H1 (cell line): ENCODE measurements at regions not wholly inside any gene's neighbourhood (a gene's known extent, or its start where the extent isn't known, plus 50 kb on each side); places are given as distances from the start of the nearest gene placed in this dataset.

Experiments
- CTCF ChIA-PET: fragments of 300-600 bp; sonication (Branson Sonifier 250); formaldehyde crosslinking; loops from one replicate; lab custom pipeline; 2021; ENCODE audit not compliant: partially characterized antibody; lab: Charles Lee
- POLR2A ChIA-PET: fragments of 300-600 bp; sonication (Branson Sonifier 250); formaldehyde crosslinking; loops from one replicate; lab custom pipeline; 2021; ENCODE audit warnings: inconsistent platforms; ENCODE audit not compliant: partially characterized antibody; lab: Charles Lee
- DNase-seq, 2 experiments: peaks; one replicate each; pipeline versions ENCODE4 v3.0.0 to v3.0.0-alpha.2; 2010 to 2022; ENCODE audit warnings: low spot score in 2 of 2, low read depth in 1 of 2, mixed read lengths in 1 of 2
- FAIRE-seq: peaks from 2 replicates; lab custom pipeline; 2011; peaks lifted over from hg19 to GRCh38; lab: Jason Lieb, UNC
- H2AFZ ChIP-seq: 2 replicates; pipeline ENCODE4 v1.8.1; 2012; ENCODE audit warnings: low read length, inconsistent platforms
- H2AK5ac ChIP-seq: 2 replicates; pipeline ENCODE4 v1.6.1; 2013; ENCODE audit warnings: low read depth, low read length
- H2BK120ac ChIP-seq: replicated peaks from 2 replicates; pipeline ENCODE3; 2013; ENCODE audit warnings: low read depth, low read length, inconsistent platforms
- H2BK12ac ChIP-seq: 2 replicates; pipeline ENCODE4 v1.6.1; 2013; ENCODE audit warnings: low read depth, low read length
- H2BK15ac ChIP-seq: 2 replicates; pipeline ENCODE4 v1.6.1; 2013; ENCODE audit warnings: low read length
- H2BK20ac ChIP-seq: 2 replicates; pipeline ENCODE4 v1.6.1; 2013; ENCODE audit warnings: low read length
- H2BK5ac ChIP-seq: 2 replicates; pipeline ENCODE4 v1.6.1; 2013; ENCODE audit warnings: low read depth, low read length
- H3K14ac ChIP-seq: 2 replicates; pipeline ENCODE4 v1.6.1; 2013; ENCODE audit warnings: inconsistent platforms; ENCODE audit not compliant: insufficient read length
- H3K18ac ChIP-seq: 2 replicates; pipeline ENCODE4 v1.6.1; 2013; ENCODE audit warnings: low read length; ENCODE audit errors: extremely low read depth
- H3K23ac ChIP-seq: 2 replicates; pipeline ENCODE4 v1.6.1; 2013; ENCODE audit warnings: inconsistent platforms; ENCODE audit not compliant: insufficient read length
- H3K23me2 ChIP-seq: 2 replicates; pipeline ENCODE4 v1.6.1; 2013; ENCODE audit warnings: low read depth, low read length
- H3K27ac ChIP-seq: 2 replicates; pipeline ENCODE4 v1.6.1; 2011; ENCODE audit warnings: low read depth, low read length, inconsistent platforms
- H3K27me3 ChIP-seq, 4 experiments: replicated peaks in 1 of 4; 1 replicate in 1 of 4; 2 replicates in 3 of 4; pipeline versions ENCODE4 v1.6.1 to v1.8.1; 2011 to 2013; ENCODE audit warnings: low read length in 3 of 4, mild to moderate bottlenecking in 3 of 4, inconsistent platforms in 2 of 4, mixed read lengths in 2 of 4, moderate library complexity in 1 of 4; ENCODE audit not compliant: control insufficient read depth in 3 of 4, insufficient read depth in 3 of 4; ENCODE audit errors: extremely low read depth in 1 of 4
- H3K36me3 ChIP-seq, 4 experiments: 2 replicates each; pipeline versions ENCODE4 v1.6.1 to v1.8.1; 2011 to 2013; ENCODE audit warnings: mild to moderate bottlenecking in 4 of 4, low read length in 3 of 4, moderate library complexity in 2 of 4, control low read depth in 1 of 4, inconsistent platforms in 1 of 4; ENCODE audit not compliant: insufficient read depth in 4 of 4, control insufficient read depth in 2 of 4
- H3K4ac ChIP-seq: replicated peaks from 2 replicates; pipeline ENCODE3; 2013; ENCODE audit warnings: low read length, low read depth, mixed read lengths, inconsistent platforms; ENCODE audit not compliant: insufficient read length
- H3K4me1 ChIP-seq, 4 experiments: replicated peaks in 1 of 4; 1 replicate in 1 of 4; 2 replicates in 3 of 4; pipeline versions ENCODE4 v1.6.1 to v1.8.1; 2011 to 2013; ENCODE audit warnings: low read length in 3 of 4, inconsistent platforms in 2 of 4, mixed read lengths in 1 of 4; ENCODE audit not compliant: insufficient read depth in 4 of 4, control insufficient read depth in 3 of 4
- H3K4me2 ChIP-seq, 2 experiments: 2 replicates each; pipeline versions ENCODE4 v1.6.1 to v1.8.1; 2011 to 2013; ENCODE audit warnings: low read depth in 2 of 2, low read length in 2 of 2, control low read depth in 1 of 2, inconsistent platforms in 1 of 2, mild to moderate bottlenecking in 1 of 2; ENCODE audit not compliant: insufficient read depth in 1 of 2
- H3K4me3 ChIP-seq, 4 experiments: fragments of 200-600, 300-600 bp in 1 of 4; sonication (generic), shearing (Covaris generic), sonication (Bioruptor Twin) in 1 of 4; 2 replicates each; pipeline versions ENCODE4 v1.5.1 to v1.8.1; 2011 to 2016; ENCODE audit warnings: low read length in 4 of 4, low read depth in 3 of 4, control low read depth in 2 of 4, inconsistent platforms in 2 of 4, mild to moderate bottlenecking in 2 of 4, mixed read lengths in 1 of 4, moderate library complexity in 1 of 4; ENCODE audit not compliant: insufficient read depth in 2 of 4; ENCODE audit errors: extremely low read depth in 1 of 4
- H3K56ac ChIP-seq: replicated peaks from 2 replicates; pipeline ENCODE3; 2013; ENCODE audit warnings: low read depth, mild to moderate bottlenecking, mixed read lengths, low read length, inconsistent platforms; ENCODE audit not compliant: insufficient read length
- H3K79me1 ChIP-seq: 2 replicates; pipeline ENCODE4 v1.6.1; 2013; ENCODE audit warnings: low read depth, low read length, control low read depth
- H3K79me2 ChIP-seq, 2 experiments: 2 replicates each; pipeline versions ENCODE4 v1.6.1 to v1.8.1; 2012 to 2013; ENCODE audit warnings: low read length in 2 of 2, mild to moderate bottlenecking in 2 of 2, inconsistent platforms in 1 of 2; ENCODE audit not compliant: insufficient read depth in 2 of 2, control insufficient read depth in 1 of 2
- H3K9ac ChIP-seq, 4 experiments: replicated peaks in 1 of 4; 1 replicate in 1 of 4; 2 replicates in 3 of 4; pipeline versions ENCODE4 v1.6.1 to v1.8.1; 2011 to 2013; ENCODE audit warnings: low read depth in 3 of 4, low read length in 3 of 4, control low read depth in 2 of 4, mild to moderate bottlenecking in 2 of 4, moderate library complexity in 2 of 4, inconsistent platforms in 1 of 4; ENCODE audit errors: extremely low read depth in 1 of 4
- H3K9me3 ChIP-seq, 2 experiments: 2 replicates each; pipeline versions ENCODE4 v1.6.1 to v1.8.1; 2012 to 2013; ENCODE audit warnings: mild to moderate bottlenecking in 2 of 2, moderate library complexity in 2 of 2, control low read depth in 1 of 2, inconsistent platforms in 1 of 2, low read depth in 1 of 2, low read length in 1 of 2, mixed read lengths in 1 of 2; ENCODE audit not compliant: insufficient read depth in 2 of 2
- H4K20me1 ChIP-seq, 2 experiments: replicated peaks in 1 of 2; 2 replicates each; pipeline versions ENCODE3 to v1.8.1; 2011 to 2013; ENCODE audit warnings: inconsistent platforms in 2 of 2, low read length in 2 of 2, mild to moderate bottlenecking in 1 of 2; ENCODE audit not compliant: insufficient read depth in 2 of 2, control insufficient read depth in 1 of 2
- H4K5ac ChIP-seq: 2 replicates; pipeline ENCODE4 v1.6.1; 2013; ENCODE audit warnings: low read length, low read depth, mixed read lengths, inconsistent platforms; ENCODE audit not compliant: insufficient read length
- H4K8ac ChIP-seq: 2 replicates; pipeline ENCODE4 v1.8.0; 2013; ENCODE audit warnings: mild to moderate bottlenecking, moderate library complexity, low read length, inconsistent platforms; ENCODE audit not compliant: insufficient read depth; ENCODE audit errors: extremely low read depth
- H4K91ac ChIP-seq: replicated peaks from 2 replicates; pipeline ENCODE3; 2013; ENCODE audit warnings: low read length, mixed read lengths, inconsistent platforms; ENCODE audit not compliant: insufficient read length
- HDAC6 ChIP-seq: IDR thresholded peaks from one replicate; pipeline ENCODE4 v1.7.1; 2012; ENCODE audit warnings: low read depth, mild to moderate bottlenecking, inconsistent platforms, low read length, moderate library complexity
- JUND ChIP-seq: IDR thresholded peaks from 2 replicates; pipeline ENCODE4 v1.6.1; 2011; ENCODE audit warnings: mild to moderate bottlenecking, improper control_type of control experiment, low read length
- KDM5A ChIP-seq: fragments of 200-600 bp; IDR thresholded peaks from 2 replicates; pipeline ENCODE4 v1.7.1; 2012; ENCODE audit warnings: mild to moderate bottlenecking, low read length, inconsistent platforms, mixed read lengths
- NRF1 ChIP-seq: IDR thresholded peaks from 2 replicates; pipeline ENCODE4 v1.6.1; 2011; ENCODE audit warnings: mild to moderate bottlenecking, low read depth, low read length, improper control_type of control experiment
- SIN3A ChIP-seq, 2 experiments: IDR thresholded peaks in 1 of 2; conservative IDR thresholded peaks in 1 of 2; 2 replicates each; pipeline ENCODE4 v1.6.1; 2011 to 2012; ENCODE audit warnings: low read length in 2 of 2, improper control_type of control experiment in 1 of 2, low read depth in 1 of 2, mild to moderate bottlenecking in 1 of 2
- SIRT6 ChIP-seq: IDR thresholded peaks from one replicate; pipeline ENCODE4 v1.7.1; 2012; ENCODE audit warnings: low read length, inconsistent platforms
- SIX5 ChIP-seq: IDR thresholded peaks from 2 replicates; pipeline ENCODE4 v1.6.1; 2011; ENCODE audit warnings: mild to moderate bottlenecking, low read depth, low read length
- TEAD4 ChIP-seq: IDR thresholded peaks from 2 replicates; pipeline ENCODE4 v1.6.1; 2012; ENCODE audit warnings: low read depth, low read length, inconsistent platforms, mixed read lengths
- WGBS, 2 experiments: shearing (Covaris generic) in 1 of 2; methylation state at CpG; one replicate each; pipeline versions ENCODE4 v1.1.6 to v1.1.7; 2013 to 2015; ENCODE audit warnings: low lambda C conversion rate in 2 of 2, mixed read lengths in 2 of 2, inconsistent platforms in 1 of 2, low coverage in 1 of 2, missing lambda C conversion rate in 1 of 2; ENCODE audit not compliant: insufficient replicate concordance in 2 of 2, insufficient coverage in 1 of 2, insufficient read length in 1 of 2; ENCODE audit errors: extremely low coverage in 1 of 2, missing lambda C conversion rate in 1 of 2; 5-methylcytosine and 5-hydroxymethylcytosine counted together

GRCh38 chr16:75837681-75838080 is 111.4 kb upstream of the CPHXL start:
- ChIA-PET CTCF (interaction anchor here (1.3 kb wide), 1 partner anchor 14 kb away, joined by 3 read pairs; no protein-coding TSS in a partner anchor), POLR2A (no interaction called here)
- Histone ChIP-seq H2BK12ac (no peak overlapping the region), H4K8ac (no peak overlapping the region), H3K36me3 (no peaks in the 10 kb centered on the region), H4K20me1 (peaks cover 0 to 3% of the 10 kb centered on the region in 2 experiments), H3K79me1 (no peaks in the 10 kb centered on the region), H2BK20ac (no peak overlapping the region), H3K18ac (no peak overlapping the region), H3K27ac (no peak overlapping the region), H4K5ac (no peak overlapping the region), H3K4ac (no peak overlapping the region), H3K4me2 (no peak overlapping the region), H3K9me3 (peaks cover 2 to 3% of the 10 kb centered on the region in 2 experiments; a peak in 1 of 4 replicates), H3K79me2 (no peaks in the 10 kb centered on the region), H3K4me3 (no peak overlapping the region), H3K23ac (no peak overlapping the region), H2AK5ac (no peak overlapping the region), H3K4me1 (no peaks in the 10 kb centered on the region), H4K91ac (no peak overlapping the region), H2BK120ac (no peak overlapping the region), H3K9ac (no peak overlapping the region), H3K56ac (no peak overlapping the region), H2AFZ (no peak overlapping the region), H2BK15ac (no peak overlapping the region), H2BK5ac (no peak overlapping the region), H3K23me2 (no peaks in the 10 kb centered on the region), H3K14ac (no peak overlapping the region), H3K27me3 (peaks cover 33 to 75% (median 56%) of the 10 kb centered on the region in 4 experiments)
- FAIRE-seq (no peak), DNase-seq (no peak)
- TF ChIP-seq SIX5 (no peak), TEAD4 (no peak), SIN3A (conservative IDR thresholded peaks at IDR 0.05 in 1 of 2, IDR thresholded peaks at IDR 0.05 in 1 of 2; ENCODE audit: low read depth in 1 of 2, low read length in 2 of 2) (no peak), JUND (no peak), NRF1 (no peak), HDAC6 (no peak), KDM5A (no peak), SIRT6 (no peak)
- WGBS, 2 experiments: 70% methylated on average over 2 of the region's 2 CpGs; no CpG with 5 or more reads in 1 of the 2 experiments
